ENCODE measurements at regions not wholly inside any gene's neighbourhood (a gene's known extent, or its start where the extent isn't known, plus 50 kb on each side); places are given as distances from the start of the nearest gene placed in this dataset.

DNA sequence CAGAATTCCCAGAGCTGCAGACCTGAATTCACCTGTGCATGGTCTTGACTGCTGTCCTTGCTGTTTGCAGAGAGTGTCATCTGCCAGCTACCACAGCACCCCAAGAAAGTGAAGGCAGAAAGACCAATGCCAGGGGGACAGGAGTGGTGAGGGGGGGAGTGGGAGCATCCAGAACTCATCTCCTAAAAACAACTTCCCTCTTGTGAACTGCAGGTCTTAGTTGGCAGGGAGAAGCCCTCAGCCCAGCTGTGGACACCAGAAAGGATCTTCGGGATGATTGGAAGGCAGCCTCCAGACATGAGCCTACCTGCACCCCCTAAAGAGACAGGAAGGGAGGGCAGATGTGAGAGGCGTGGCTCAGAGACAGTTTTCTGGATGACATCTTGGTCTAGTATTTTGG, 615.8 kb upstream of the MGMT start:
- intact Hi-C loops (cut with micrococcal nuclease), result no loop called here
- H4K20me1 ChIP-seq (ENCODE audit: insufficient read depth), result no peaks in the 10 kb centered on the region
- no peak overlapping the region for H3K4me2 ChIP-seq (ENCODE audit: low read length)
- no peak overlapping the region for H3K27ac ChIP-seq (ENCODE audit: low read depth, low read length)
- H3K79me2 ChIP-seq (ENCODE audit: insufficient read depth, low read length), result no peaks in the 10 kb centered on the region
- TF ChIP-seq RAD21 (IDR thresholded peaks at IDR 0.05; ENCODE audit: low read depth), result no peak
- TF ChIP-seq, protein P1, sequence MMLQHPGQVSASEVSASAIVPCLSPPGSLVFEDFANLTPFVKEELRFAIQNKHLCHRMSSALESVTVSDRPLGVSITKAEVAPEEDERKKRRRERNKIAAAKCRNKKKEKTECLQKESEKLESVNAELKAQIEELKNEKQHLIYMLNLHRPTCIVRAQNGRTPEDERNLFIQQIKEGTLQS (IDR thresholded peaks at IDR 0.05), result no peak
- TF ChIP-seq, protein P2, sequence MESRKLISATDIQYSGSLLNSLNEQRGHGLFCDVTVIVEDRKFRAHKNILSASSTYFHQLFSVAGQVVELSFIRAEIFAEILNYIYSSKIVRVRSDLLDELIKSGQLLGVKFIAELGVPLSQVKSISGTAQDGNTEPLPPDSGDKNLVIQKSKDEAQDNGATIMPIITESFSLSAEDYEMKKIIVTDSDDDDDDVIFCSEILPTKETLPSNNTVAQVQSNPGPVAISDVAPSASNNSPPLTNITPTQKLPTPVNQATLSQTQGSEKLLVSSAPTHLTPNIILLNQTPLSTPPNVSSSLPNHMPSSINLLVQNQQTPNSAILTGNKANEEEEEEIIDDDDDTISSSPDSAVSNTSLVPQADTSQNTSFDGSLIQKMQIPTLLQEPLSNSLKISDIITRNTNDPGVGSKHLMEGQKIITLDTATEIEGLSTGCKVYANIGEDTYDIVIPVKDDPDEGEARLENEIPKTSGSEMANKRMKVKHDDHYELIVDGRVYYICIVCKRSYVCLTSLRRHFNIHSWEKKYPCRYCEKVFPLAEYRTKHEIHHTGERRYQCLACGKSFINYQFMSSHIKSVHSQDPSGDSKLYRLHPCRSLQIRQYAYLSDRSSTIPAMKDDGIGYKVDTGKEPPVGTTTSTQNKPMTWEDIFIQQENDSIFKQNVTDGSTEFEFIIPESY (IDR thresholded peaks at IDR 0.05; ENCODE audit: extremely low read depth, insufficient replicate concordance, low read length), result no peak
- TF ChIP-seq ELF1 (IDR thresholded peaks at IDR 0.05; ENCODE audit: borderline replicate concordance, low read depth), result no peak
- TF ChIP-seq SP1 (IDR thresholded peaks at IDR 0.05; ENCODE audit: low read depth), result no peak
- TF ChIP-seq, protein P3, sequence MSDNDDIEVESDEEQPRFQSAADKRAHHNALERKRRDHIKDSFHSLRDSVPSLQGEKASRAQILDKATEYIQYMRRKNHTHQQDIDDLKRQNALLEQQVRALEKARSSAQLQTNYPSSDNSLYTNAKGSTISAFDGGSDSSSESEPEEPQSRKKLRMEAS (IDR thresholded peaks at IDR 0.05), result no peak
- TF ChIP-seq ZFX (IDR thresholded peaks at IDR 0.05), result no peak
- TF ChIP-seq EZH2phosphoT487 (IDR thresholded peaks at IDR 0.05; ENCODE audit: borderline replicate concordance), result no peak
- TF ChIP-seq TCF7L2 (IDR thresholded peaks at IDR 0.05; ENCODE audit: borderline replicate concordance, extremely low read depth, insufficient read depth, insufficient read length), result no peak
- no peak for TF ChIP-seq FOSL1 (IDR thresholded peaks at IDR 0.05; ENCODE audit: low read depth)
- RAD21 ChIA-PET (ENCODE audit: low non-redundant PET in 1 of 2, low total read pairs in 2 of 2, uncharacterized antibody in 2 of 2, unreplicated experiment in 2 of 2), result no interaction called here
- H3K27me3 ChIP-seq (ENCODE audit: insufficient read depth, low read length), result peaks cover 50% of the 10 kb centered on the region; the same call in 1 of the 2 replicates
- H3K9me2 ChIP-seq (ENCODE audit: insufficient read depth), result no peaks in the 10 kb centered on the region
- H3K4me3 ChIP-seq (replicated peaks in 1 of 2; ENCODE audit: low read depth in 1 of 2, low read length in 2 of 2), result no peak overlapping the region
- H3K4me1 ChIP-seq (ENCODE audit: control insufficient read depth in 1 of 2, insufficient read depth in 2 of 2, low read length in 2 of 2), result no peaks in the 10 kb centered on the region
- CTCF ChIA-PET, result no interaction called here
- H3K36me3 ChIP-seq (ENCODE audit: control insufficient read depth in 1 of 2, insufficient read depth in 2 of 2, low read length in 2 of 2), result no peaks in the 10 kb centered on the region
- DNase-seq (ENCODE audit: low read depth, low spot score) (no peak), ATAC-seq (no peak)
- POLR2A ChIA-PET, result no interaction called here
- no peaks in the 10 kb centered on the region for H3K9me3 ChIP-seq (ENCODE audit: control insufficient read depth in 1 of 2, insufficient read depth in 1 of 2, low read depth in 1 of 2, low read length in 2 of 2)
- no peak overlapping the region for H3K9ac ChIP-seq (ENCODE audit: low read length)
- BruUV-seq (replicated peaks), result no TSS peak
- no peak overlapping the region for H2AFZ ChIP-seq (ENCODE audit: low read depth, low read length, poor library complexity, severe bottlenecking)
